DMS79 treated with DMSO at 0.1 percent for 48 hours (cell line): ENCODE measurements at regions not wholly inside any gene's neighbourhood (a gene's known extent, or its start where the extent isn't known, plus 50 kb on each side); places are given as distances from the start of the nearest gene placed in this dataset.

Experiments used
- DNase-seq: peaks from one replicate; lab custom pipeline; 2025; lab: John Stamatoyannopoulos, UW

- no peak for DNase-seq
Observed at GRCh38 chr2:18379870-18380269, 180.6 kb downstream of the RDH14 start.

- DNase-seq = peak; percentile 5
Observed at GRCh38 chr2:18378020-18378653, 182.3 kb downstream of the RDH14 start.

GRCh38 chr2:18376936-18377335 lies 183.5 kb downstream of the RDH14 start:
- no peak for DNase-seq

GRCh38 chr2:18373664-18374063 lies 186.8 kb downstream of the RDH14 start:
- no peak for DNase-seq

GRCh38 chr2:18373081-18373480 lies 187.4 kb downstream of the RDH14 start:
- DNase-seq = no peak

- no peak for DNase-seq
Observed at GRCh38 chr2:18372641-18373040, 187.8 kb downstream of the RDH14 start.

GRCh38 chr2:18369760-18370159 lies 190.7 kb downstream of the RDH14 start:
- DNase-seq = no peak

- DNase-seq = no peak
Observed at GRCh38 chr2:18368008-18368407, 192.4 kb downstream of the RDH14 start.

GRCh38 chr2:18365342-18365741 lies 195.1 kb downstream of the RDH14 start:
- DNase-seq = no peak

GRCh38 chr2:18363348-18363747 lies 197.1 kb downstream of the RDH14 start:
- DNase-seq = no peak

GRCh38 chr2:18362696-18363095 lies 197.8 kb downstream of the RDH14 start:
- no peak for DNase-seq

- DNase-seq = no peak
Observed at GRCh38 chr2:18357537-18357936, 202.9 kb downstream of the RDH14 start.

GRCh38 chr2:18356676-18357075 lies 203.8 kb downstream of the RDH14 start:
- DNase-seq = no peak

- DNase-seq = no peak
Observed at GRCh38 chr2:18349421-18349820, 211.0 kb downstream of the RDH14 start.

GRCh38 chr2:18346874-18347273 lies 213.6 kb downstream of the RDH14 start:
- DNase-seq = no peak

GRCh38 chr2:18346344-18346743 lies 214.1 kb downstream of the RDH14 start:
- DNase-seq = no peak

GRCh38 chr2:18345848-18346247 lies 214.6 kb downstream of the RDH14 start:
- no peak for DNase-seq

- no peak for DNase-seq
Observed at GRCh38 chr2:18342901-18343300, 217.6 kb downstream of the RDH14 start.

GRCh38 chr2:18339326-18339725 lies 221.1 kb downstream of the RDH14 start:
- no peak for DNase-seq

GRCh38 chr2:18336975-18337374 lies 223.5 kb downstream of the RDH14 start:
- no peak for DNase-seq

- DNase-seq = no peak
Observed at GRCh38 chr2:18332477-18332876, 228.0 kb downstream of the RDH14 start.

- DNase-seq = no peak
Observed at GRCh38 chr2:18325118-18325517, 235.3 kb downstream of the RDH14 start.

GRCh38 chr2:18319987-18320386 lies 240.5 kb downstream of the RDH14 start:
- DNase-seq = no peak

GRCh38 chr2:18317017-18317416 lies 243.4 kb downstream of the RDH14 start:
- no peak for DNase-seq

- DNase-seq = no peak
Observed at GRCh38 chr2:18312818-18313217, 247.6 kb downstream of the RDH14 start.
